MCF 10A (cell line): ENCODE measurements at regions not wholly inside any gene's neighbourhood (a gene's known extent, or its start where the extent isn't known, plus 50 kb on each side); places are given as distances from the start of the nearest gene placed in this dataset.

Source experiments
- BruUV-seq: library from RNA; stranded (reverse); fragments of 400-500 nt; replicated peaks from 2 replicates; lab custom pipeline; 2021; lab: Mats Ljungman, UMichigan
- CTCF ChIA-PET: fragments of 300-600 bp; sonication (Branson Sonifier 250); formaldehyde crosslinking; extraction: SDS; loops from one replicate; lab custom pipeline; 2021; ENCODE audit warnings: antibody characterized with exemption, inconsistent platforms; lab: Yijun Ruan, JAX
- POLR2A ChIA-PET: fragments of 300-600, 350-650 bp; sonication (Branson Sonifier 250); formaldehyde crosslinking; extraction: SDS; loops from one replicate; lab custom pipeline; 2020; ENCODE audit warnings: antibody characterized with exemption, inconsistent platforms; lab: Yijun Ruan, JAX
- DNase-seq: peaks from one replicate; pipeline ENCODE4 v3.0.0-alpha.2; 2018; ENCODE audit not compliant: unreplicated experiment
- H3K27ac Mint-ChIP-seq: one replicate; pipeline ENCODE4 v1.8.0; 2022; ENCODE audit warnings: mild to moderate bottlenecking, low read depth, mixed read lengths; ENCODE audit not compliant: unreplicated experiment
- H3K27me3 Mint-ChIP-seq: one replicate; pipeline ENCODE4 v1.8.0; 2022; ENCODE audit warnings: mixed read lengths; ENCODE audit not compliant: insufficient read depth, unreplicated experiment
- H3K36me3 Mint-ChIP-seq: one replicate; pipeline ENCODE4 v1.8.0; 2022; ENCODE audit warnings: mild to moderate bottlenecking, moderate library complexity, mixed read lengths; ENCODE audit not compliant: insufficient read depth, unreplicated experiment
- H3K4me1 Mint-ChIP-seq: one replicate; pipeline ENCODE4 v1.8.0; 2022; ENCODE audit warnings: mixed read lengths; ENCODE audit not compliant: insufficient read depth, unreplicated experiment
- H3K4me3 Mint-ChIP-seq: one replicate; pipeline ENCODE4 v1.8.0; 2022; ENCODE audit warnings: mild to moderate bottlenecking, moderate library complexity, mixed read lengths; ENCODE audit not compliant: unreplicated experiment
- H3K9me3 Mint-ChIP-seq: one replicate; pipeline ENCODE4 v1.8.0; 2022; ENCODE audit warnings: mixed read lengths; ENCODE audit not compliant: unreplicated experiment
- intact Hi-C: fragments of 100-400 bp; cut with micrococcal nuclease; formaldehyde crosslinking; loops from 2 replicates; pipeline ENCODE4 v1.14.1; 2022
- TF ChIP-seq, protein P1 (sequence below): fragments of 200-600 bp; IDR thresholded peaks from one replicate; pipeline ENCODE4 v1.8.0; 2022; ENCODE audit warnings: antibody characterized with exemption, mild to moderate bottlenecking; ENCODE audit not compliant: unreplicated experiment

DNA sequence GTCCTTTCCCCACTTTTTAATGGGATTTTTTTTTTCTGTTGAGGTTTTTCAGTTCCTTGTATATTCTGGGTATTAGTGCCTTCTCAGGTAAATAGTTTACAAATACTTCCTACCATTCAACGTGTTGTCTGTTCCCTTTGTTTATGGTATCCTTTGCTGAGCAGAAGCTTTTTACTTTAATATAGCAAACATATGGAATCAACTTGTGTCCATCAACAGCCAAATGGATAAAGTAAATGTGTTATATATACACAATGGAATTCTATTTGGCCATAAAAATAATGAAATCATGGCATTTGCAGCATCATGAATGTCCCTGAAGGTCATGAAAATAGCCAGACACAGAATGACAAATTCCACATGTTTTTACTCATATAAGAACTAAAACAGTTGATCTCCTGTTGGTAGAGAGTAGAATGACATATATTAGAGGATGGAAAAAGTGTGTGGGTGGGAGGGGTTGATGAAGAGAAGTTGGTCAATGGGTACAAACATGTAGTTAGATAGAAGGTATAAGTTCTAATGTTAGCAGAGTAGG is 500.8 kb downstream of the SLITRK6 start:
- no TSS peak for BruUV-seq

DNA sequence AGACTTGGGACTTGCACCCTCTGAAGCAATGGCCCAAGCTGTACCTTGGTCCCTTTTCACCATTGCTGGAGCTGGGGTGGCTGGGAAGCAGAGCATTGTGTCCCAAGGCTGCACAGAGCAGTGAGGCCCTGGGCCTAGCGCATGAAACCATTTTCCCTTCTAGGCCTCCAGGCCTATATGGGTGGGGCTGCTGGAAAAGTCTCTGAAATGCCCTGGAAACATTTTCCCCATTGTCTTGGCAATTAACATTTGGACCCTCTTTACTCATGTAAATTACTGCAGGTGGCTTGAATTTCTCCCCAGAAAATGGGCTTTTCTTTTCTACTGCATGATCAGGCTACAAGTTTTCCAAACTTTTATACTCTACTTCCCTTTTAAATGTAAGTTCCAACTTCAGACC is 510.5 kb downstream of the SLITRK6 start:
- no peaks in the 10 kb centered on the region for H3K9me3 Mint-ChIP-seq
- ChIA-PET CTCF (no interaction called here), POLR2A (no interaction called here)
- TF ChIP-seq, protein P1, sequence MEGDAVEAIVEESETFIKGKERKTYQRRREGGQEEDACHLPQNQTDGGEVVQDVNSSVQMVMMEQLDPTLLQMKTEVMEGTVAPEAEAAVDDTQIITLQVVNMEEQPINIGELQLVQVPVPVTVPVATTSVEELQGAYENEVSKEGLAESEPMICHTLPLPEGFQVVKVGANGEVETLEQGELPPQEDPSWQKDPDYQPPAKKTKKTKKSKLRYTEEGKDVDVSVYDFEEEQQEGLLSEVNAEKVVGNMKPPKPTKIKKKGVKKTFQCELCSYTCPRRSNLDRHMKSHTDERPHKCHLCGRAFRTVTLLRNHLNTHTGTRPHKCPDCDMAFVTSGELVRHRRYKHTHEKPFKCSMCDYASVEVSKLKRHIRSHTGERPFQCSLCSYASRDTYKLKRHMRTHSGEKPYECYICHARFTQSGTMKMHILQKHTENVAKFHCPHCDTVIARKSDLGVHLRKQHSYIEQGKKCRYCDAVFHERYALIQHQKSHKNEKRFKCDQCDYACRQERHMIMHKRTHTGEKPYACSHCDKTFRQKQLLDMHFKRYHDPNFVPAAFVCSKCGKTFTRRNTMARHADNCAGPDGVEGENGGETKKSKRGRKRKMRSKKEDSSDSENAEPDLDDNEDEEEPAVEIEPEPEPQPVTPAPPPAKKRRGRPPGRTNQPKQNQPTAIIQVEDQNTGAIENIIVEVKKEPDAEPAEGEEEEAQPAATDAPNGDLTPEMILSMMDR: no peak
- no peaks in the 10 kb centered on the region for H3K36me3 Mint-ChIP-seq
- no TSS peak for BruUV-seq
- no peak for DNase-seq
- H3K4me3 Mint-ChIP-seq: no peak overlapping the region
- no peak overlapping the region for H3K27ac Mint-ChIP-seq
- no peaks in the 10 kb centered on the region for H3K27me3 Mint-ChIP-seq
- H3K4me1 Mint-ChIP-seq: no peaks in the 10 kb centered on the region
- intact Hi-C loops: no loop called here

More for the DNA sequence above, 500.8 kb downstream of the SLITRK6 start:
- ChIA-PET CTCF (interaction anchor here (0.6 kb wide), 1 partner anchor 108 kb away, joined by 3 read pairs; no protein-coding TSS in a partner anchor), POLR2A (no interaction called here)
- intact Hi-C loops: no loop called here
- Mint-ChIP-seq H3K27ac (no peak overlapping the region), H3K9me3 (no peaks in the 10 kb centered on the region), H3K27me3 (no peaks in the 10 kb centered on the region), H3K4me3 (no peak overlapping the region), H3K36me3 (no peaks in the 10 kb centered on the region), H3K4me1 (no peaks in the 10 kb centered on the region)
- TF ChIP-seq, protein P1: no peak
- no peak for DNase-seq

DNA sequence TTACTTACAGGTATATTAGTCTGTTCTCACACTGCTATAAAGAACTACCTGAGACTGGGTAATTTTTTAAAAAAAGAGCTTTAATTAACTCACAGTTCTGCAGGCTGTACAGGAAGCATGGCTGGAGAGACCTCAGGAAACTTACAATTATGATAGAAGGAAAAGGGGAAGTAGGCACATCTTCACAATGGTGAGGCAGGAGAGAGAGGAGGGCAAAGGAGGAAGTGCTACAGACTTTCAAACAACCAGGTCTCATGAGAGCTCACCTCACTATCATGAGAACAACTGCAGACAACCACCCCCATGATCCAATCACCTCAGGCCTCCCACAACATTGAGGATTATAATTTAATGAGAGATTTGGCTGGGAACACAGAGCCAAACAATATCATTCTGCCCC is 511.7 kb downstream of the SLITRK6 start:
- no peak for DNase-seq
- Mint-ChIP-seq H3K9me3 (no peaks in the 10 kb centered on the region), H3K27me3 (no peaks in the 10 kb centered on the region), H3K36me3 (no peaks in the 10 kb centered on the region), H3K4me1 (no peaks in the 10 kb centered on the region), H3K27ac (no peak overlapping the region), H3K4me3 (no peak overlapping the region)
- no TSS peak for BruUV-seq
- ChIA-PET POLR2A (no interaction called here), CTCF (no interaction called here)
- intact Hi-C loops: no loop called here
- TF ChIP-seq, protein P1: no peak

DNA sequence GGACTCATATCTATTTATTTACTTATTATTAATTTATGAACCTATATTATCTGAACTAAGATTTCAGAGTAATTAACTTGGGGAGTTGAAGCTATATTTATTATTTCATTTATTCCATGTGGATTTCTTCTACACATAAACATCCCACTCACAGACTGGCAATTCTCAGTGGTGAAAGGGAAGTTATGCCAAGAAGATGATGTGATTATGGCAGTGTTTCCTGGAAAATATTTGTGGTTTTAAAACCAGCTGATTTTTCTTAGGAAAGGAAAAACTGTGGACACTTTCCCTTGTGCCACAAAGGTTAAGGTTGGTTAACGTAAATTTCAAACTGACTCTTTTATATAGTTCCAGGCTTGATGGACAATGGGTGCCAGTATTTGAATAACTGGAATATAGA is 513.1 kb downstream of the SLITRK6 start:
- ChIA-PET CTCF (no interaction called here), POLR2A (no interaction called here)
- H3K27ac Mint-ChIP-seq: no peak overlapping the region
- no peaks in the 10 kb centered on the region for H3K9me3 Mint-ChIP-seq
- no peaks in the 10 kb centered on the region for H3K4me1 Mint-ChIP-seq
- H3K4me3 Mint-ChIP-seq: no peak overlapping the region
- no TSS peak for BruUV-seq
- H3K27me3 Mint-ChIP-seq: no peaks in the 10 kb centered on the region
- intact Hi-C loops: no loop called here
- TF ChIP-seq, protein P1: no peak
- no peaks in the 10 kb centered on the region for H3K36me3 Mint-ChIP-seq
- no peak for DNase-seq
